ENCODE measurements at regions not wholly inside any gene's neighbourhood (a gene's known extent, or its start where the extent isn't known, plus 50 kb on each side); places are given as distances from the start of the nearest gene placed in this dataset.

- no peak for DNase-seq (ENCODE audit: low spot score)
Observed at GRCh38 chr11:36874291-36874690, 276.3 kb upstream of the RAG2 start.

GRCh38 chr11:36870361-36870760, 272.3 kb upstream of the RAG2 start:
- DNase-seq (ENCODE audit: low spot score): no peak

DNA sequence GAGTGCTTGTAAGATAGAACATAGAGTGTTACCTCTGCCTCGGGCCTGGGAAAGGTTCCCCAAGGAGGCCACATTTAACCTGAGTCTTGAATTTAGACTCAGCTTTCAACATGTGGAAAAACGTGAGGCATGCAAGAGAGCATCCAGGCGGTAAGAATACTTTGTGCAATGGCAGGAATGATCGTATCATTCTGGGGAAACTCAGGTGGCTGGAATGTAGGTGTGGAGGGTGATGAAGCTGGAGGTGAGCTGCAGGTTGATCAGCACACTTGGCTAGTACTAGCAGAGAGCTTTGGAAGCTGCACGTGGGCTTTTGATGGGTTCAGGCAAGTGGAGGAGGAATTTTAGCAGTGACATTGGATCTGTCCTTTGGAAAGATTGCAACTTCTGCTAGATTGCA, 270.3 kb upstream of the RAG2 start:
- no peak for DNase-seq (ENCODE audit: low spot score)

DNA sequence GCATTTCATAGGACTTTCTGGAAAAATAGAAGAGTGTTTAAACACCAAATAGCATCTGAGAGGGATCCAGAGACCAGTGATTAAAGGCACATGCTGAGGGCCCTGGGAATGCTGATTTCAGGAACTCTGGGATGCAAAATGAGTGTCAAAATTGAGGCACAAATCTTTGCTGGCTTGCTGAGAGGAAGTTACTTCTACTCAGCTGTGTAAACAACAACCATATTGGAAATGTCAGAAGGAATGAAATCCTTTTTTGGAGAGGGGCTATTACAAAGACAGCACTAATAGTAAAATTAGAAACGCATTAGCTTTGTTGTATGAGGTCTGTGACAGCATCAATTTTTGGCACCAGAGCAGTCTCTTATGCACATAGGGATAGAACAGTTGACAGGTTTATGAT, 267.8 kb upstream of the RAG2 start:
- DNase-seq (ENCODE audit: low spot score): no peak

DNA sequence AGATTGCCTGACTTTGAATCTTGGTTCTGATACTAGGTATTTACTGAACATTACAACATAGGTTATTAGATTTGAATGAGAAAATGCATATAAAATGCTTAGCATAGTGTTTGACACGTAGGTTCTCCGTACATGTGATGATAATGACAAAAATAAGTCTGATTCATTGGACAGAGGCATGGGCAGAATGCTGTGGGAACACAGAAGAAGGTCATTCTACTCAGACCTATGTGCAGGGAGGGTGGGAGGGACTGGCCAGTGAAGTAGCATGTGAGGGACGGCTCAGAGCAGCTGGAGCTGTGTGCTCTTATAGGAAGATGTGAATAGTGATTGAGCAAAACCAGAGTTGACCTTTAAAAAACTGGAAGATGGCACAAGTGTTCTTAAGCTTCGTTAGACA, 256.8 kb upstream of the RAG2 start:
- no peak for DNase-seq (ENCODE audit: low spot score)

DNA sequence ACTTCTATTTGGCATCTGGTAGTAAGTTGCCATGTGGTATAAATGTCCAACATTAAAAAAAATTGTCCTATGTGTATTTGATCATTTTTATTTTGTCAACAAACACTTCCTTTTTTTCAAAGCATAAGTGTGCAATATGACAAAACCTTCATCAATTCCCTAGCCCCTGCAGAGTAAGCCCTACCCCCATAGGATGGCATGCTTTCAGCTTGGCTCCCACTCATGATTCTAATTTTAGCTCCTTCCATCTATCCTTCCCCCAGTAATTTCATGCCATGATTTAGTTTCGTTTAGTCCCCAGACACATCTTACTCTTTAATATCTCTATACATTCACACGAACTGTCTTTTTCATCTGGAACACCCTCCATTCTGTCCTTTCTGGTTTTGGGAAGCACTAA, 250.6 kb upstream of the RAG2 start:
- no peak for DNase-seq (ENCODE audit: low spot score)

DNA sequence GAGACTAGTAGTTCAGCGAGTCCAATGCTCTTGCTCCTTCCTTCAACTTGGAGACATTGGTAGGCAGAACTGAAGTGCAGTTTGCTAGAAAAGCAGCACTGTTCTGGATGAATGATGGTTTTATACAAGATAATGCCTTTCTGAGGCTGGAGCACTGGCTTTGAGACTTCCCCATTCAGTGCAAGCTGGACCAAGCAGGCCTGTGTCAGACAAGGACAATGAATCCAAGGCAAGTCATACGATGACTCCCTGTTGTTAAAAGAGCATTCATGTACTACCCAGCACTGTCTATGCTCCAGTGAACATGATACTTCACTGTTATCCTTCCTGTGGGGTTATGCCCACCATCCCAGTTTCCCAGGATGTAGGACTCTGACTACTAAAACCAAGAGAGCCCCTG, 242.3 kb upstream of the RAG2 start:
- DNase-seq (ENCODE audit: low spot score): no peak

DNA sequence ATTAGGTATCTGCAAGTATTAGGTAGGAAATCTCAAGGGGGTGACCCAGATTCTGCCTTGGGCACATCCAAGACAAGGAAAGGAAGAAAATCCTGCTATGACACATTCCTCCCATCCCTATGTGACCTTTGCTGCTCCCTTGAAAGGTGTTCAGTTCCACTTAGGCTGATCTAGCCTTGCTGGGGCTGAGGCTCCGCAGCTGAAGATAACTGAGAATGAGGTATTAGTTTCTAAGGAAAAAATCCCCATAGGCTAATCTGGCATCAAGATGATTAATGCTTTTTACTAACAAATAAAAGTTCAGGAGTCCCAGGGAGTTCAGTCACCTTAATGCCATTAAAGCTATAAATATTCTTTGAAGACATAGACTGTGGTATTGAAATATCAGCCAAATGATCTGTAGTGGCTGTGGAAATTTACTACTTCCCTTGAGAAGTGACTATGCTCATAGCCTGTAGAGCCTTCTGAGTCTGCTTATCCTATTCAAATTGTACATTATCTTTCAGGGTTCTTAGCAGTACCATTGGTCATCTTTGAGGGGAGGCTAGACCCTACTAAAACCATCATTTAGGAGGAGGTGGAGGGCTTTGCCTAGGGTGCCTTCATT, 239.9 kb upstream of the RAG2 start:
- DNase-seq (ENCODE audit: low spot score): no peak

- no peak for DNase-seq (ENCODE audit: low spot score)
Observed at GRCh38 chr11:36825251-36825650, 227.2 kb upstream of the RAG2 start.

GRCh38 chr11:36824349-36824748, 226.3 kb upstream of the RAG2 start:
- no peak for DNase-seq (ENCODE audit: low spot score)

DNA sequence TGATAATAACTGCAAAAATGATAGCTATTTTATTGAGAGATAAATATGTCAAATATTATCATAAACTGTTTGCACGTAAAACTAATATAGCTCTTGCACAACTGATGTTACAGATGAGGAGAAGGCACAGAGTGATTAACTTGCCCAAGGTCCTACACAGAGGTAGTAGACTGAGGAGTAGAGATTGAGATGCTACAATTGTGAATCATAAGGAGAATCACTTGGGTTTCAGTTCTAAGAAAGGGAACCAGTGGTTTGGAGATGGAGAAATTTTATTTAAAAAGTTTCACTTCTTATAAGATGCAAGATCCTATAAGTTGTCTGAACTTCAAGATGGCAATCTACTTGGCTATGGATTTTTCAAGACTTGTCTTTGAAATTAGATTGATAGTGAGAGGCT, 224.8 kb upstream of the RAG2 start:
- DNase-seq (ENCODE audit: low spot score): no peak

- no peak for DNase-seq (ENCODE audit: low spot score)
Observed at GRCh38 chr11:36818410-36818809, 220.4 kb upstream of the RAG2 start.

GRCh38 chr11:36817336-36817965, 219.4 kb upstream of the RAG2 start:
- no peak for DNase-seq (ENCODE audit: low spot score)

DNA sequence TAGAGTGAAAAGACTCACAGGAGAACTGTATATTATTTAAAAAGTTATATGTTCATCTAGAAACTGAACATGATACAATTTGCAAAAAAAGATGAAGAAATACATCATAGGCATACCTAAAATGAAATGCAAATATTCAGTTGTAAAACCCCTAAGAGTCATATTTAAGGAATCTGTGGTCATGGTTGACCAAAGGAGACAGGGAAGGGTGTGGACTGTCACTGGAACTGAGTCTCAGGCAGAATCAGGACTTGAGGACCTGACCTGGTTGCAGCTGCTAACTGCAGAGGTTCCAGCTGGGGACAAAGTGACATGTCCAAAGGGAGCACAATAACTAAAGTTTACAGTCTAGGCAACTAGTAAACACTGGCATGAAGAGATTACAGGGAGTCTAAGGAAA, 211.3 kb upstream of the RAG2 start:
- no peak for DNase-seq (ENCODE audit: low spot score)

DNA sequence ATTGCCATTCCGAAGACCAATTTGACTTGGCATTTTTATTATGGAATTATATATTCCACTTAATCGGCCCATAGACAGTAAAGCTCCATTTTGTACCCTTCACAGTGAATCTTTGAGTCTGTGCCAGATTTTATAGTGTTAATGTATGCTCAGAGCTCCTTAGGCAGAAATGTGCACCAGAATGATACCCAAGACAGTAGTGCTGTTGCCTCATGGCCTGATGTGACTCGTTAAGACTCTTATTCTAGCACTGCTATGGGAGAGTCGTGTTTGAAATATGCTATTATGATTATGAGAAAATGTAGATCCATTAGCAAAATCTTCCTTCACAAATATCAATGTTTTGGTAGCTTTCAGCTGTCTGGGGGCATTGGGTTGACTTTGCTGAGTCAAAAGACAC, 209.8 kb upstream of the RAG2 start:
- DNase-seq (ENCODE audit: low spot score): no peak

DNA sequence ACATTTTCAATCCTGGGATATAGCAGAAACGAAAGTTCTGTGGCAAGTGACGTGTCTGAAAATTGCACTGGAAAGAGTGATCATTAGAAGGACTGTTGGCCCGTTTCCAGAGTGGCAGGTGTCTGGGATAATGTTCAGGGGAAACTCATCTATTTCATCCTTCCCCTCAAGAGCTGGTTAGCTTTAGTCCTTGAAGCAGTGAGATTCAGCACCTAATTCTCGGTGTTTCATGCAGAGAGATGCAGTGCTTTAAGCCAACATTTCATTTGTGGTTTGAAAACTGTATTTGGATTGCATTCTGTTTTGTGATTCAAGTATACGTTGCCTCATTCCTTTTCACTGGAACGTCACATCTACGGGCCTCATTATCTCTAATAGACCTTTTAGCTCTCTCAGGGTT, 205.0 kb upstream of the RAG2 start:
- no peak for DNase-seq (ENCODE audit: low spot score)

DNA sequence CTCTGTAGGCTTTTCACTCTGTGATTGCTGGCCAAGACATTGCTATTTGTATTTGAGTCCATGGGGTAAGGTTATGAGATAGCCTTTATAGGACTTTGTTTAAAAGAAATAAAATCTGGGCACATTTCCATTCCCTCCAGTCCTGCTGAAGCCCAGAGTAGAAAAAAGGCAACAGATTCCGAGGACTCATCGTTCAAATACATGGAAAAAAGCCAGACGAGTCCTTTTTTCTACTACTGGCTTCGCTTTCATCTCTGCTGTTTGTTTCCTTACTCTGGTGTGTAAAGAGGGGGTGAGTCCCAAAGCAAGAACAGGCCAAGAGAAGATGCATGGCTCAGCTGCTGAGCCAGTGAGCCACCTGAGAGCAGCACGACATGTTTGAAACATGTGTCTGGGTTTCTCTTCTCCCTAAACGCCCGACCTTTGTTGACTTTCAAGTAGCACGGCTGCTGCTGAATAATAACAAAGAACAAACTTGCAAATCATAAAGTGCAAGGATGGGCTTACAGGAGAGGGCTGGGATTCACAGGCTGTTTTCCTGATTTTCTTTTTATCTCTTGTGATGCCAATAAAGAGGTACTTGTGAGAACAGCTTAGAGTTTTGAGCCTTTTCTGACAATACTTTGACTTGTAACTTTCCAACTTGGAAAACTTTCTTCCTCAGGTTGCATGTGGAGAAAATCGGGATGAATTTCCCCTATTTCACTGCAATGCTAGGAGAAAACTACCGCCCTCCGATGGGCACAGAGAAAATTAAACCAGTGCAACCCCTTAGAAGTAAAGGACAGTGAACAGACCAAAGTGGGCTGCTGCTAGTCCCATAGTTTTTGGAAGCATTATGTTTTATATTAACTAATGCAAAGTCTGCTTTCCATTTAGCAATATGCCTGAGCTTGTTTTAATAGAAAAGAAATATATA, 195.2 kb upstream of the RAG2 start:
- no peak for DNase-seq (ENCODE audit: low spot score)

DNA sequence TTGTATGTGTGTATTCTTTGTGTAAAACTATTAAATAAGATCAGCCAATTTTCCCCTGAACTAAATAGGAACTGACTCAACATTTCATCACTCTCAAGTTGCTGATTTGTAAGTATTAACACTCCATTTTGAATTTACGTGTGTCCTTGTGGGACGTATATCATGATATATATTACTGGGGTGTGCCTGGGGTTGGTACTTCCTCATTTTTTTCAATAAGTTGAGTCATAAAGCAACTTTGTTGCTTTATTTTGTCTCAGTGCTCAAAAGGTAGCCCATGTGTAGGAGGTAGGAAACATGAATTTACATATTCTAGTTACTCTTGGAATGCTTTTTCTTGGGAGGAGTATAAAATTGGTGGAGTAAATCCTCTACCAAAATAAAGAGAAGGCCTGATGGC, 193.9 kb upstream of the RAG2 start:
- DNase-seq (ENCODE audit: low spot score): no peak

GRCh38 chr11:36790526-36790925, 192.5 kb upstream of the RAG2 start:
- DNase-seq (ENCODE audit: low spot score): no peak

DNA sequence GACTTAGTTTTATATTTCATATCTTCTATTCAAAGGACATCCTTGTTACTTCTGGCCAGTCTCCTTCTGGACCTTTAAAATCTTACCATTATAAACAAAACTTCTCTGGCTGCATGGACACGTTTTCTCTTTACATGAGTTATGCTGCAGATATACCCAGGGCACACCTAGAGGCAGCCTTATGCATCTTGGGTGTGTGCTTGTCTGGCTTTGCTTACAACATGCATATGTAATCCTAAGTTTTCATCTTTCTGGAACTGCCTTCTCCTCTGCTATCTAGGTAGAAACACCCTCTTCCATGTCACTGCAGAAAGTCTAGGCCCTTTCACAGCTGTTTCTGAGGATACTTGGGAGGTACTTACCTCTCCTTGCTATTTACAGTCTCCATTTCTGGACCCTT, 185.8 kb upstream of the RAG2 start:
- no peak for DNase-seq (ENCODE audit: low spot score)

DNA sequence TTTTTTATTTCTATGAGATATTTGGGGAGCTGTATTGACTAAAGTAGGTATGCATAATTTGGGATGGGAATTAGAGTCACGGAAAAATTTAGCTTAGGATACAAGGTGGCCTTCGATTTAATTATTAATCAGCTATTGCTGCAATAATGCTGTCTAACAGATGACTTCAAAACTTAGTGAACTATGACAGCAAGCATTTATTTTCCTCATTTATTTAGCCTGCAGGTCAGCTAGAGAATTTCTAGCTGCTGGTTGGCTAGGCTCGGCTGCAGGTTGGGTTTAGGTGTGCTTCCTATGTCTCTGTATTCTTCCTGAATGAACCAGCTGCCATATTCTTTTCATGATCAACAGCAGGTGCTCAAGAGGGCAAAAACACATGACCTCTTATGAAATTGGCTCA, 181.8 kb upstream of the RAG2 start:
- no peak for DNase-seq (ENCODE audit: low spot score)

GRCh38 chr11:36777311-36777710, 179.3 kb upstream of the RAG2 start:
- DNase-seq (ENCODE audit: low spot score): no peak

- no peak for DNase-seq (ENCODE audit: low spot score)
Observed at GRCh38 chr11:36775756-36776155, 177.7 kb upstream of the RAG2 start.

All from HuH-7.5 (cell line).